Keratinocyte (primary cell): ENCODE measurements at regions not wholly inside any gene's neighbourhood (a gene's known extent, or its start where the extent isn't known, plus 50 kb on each side); places are given as distances from the start of the nearest gene placed in this dataset.
"Not testable (repeated sequence)": the region's sequence is repeated elsewhere in the genome, so short reads cannot be mapped to it uniquely, and the experiment has no call there.

Experiments
- CTCF ChIP-seq, 3 experiments: IDR thresholded peaks in 1 of 3; conservative IDR thresholded peaks in 1 of 3; optimal IDR thresholded peaks in 1 of 3; 2 replicates in 2 of 3; 3 replicates in 1 of 3; pipeline versions ENCODE3 to v1.5.1; 2011; ENCODE audit warnings: low read length in 3 of 3, mild to moderate bottlenecking in 3 of 3, moderate library complexity in 2 of 3, control low read depth in 1 of 3, inconsistent platforms in 1 of 3; ENCODE audit not compliant: insufficient read depth in 2 of 3; ENCODE audit errors: extremely low read depth in 1 of 3
- EZH2 ChIP-seq: IDR thresholded peaks from one replicate; pipeline ENCODE4 v1.6.1; 2012; ENCODE audit warnings: inconsistent platforms, mild to moderate bottlenecking, low read length, moderate library complexity

GRCh38 chr10:15421875-15422274 lies 50.8 kb upstream of the FAM171A1 start:
- not testable (repeated sequence) for TF ChIP-seq CTCF (optimal IDR thresholded peaks at IDR 0.05 in 1 of 3, IDR thresholded peaks at IDR 0.05 in 1 of 3, conservative IDR thresholded peaks at IDR 0.05 in 1 of 3; ENCODE audit: extremely low read depth in 1 of 3, insufficient read depth in 2 of 3, low read length in 3 of 3); EZH2
